Liver (tissue), 8 donors: ENCODE measurements at regions not wholly inside any gene's neighbourhood (a gene's known extent, or its start where the extent isn't known, plus 50 kb on each side); places are given as distances from the start of the nearest gene placed in this dataset.

Experiments
- DNase-seq: peaks from one replicate; pipeline ENCODE4 v3.0.0-alpha.2; 2017; ENCODE audit warnings: low spot score
- H3K27ac ChIP-seq, 2 donors: one replicate each; pipeline ENCODE4 v1.7.0; 2013; ENCODE audit warnings: inconsistent platforms in 2 of 2, low read length in 2 of 2, control low read depth in 1 of 2, low read depth in 1 of 2, mild to moderate bottlenecking in 1 of 2
- H3K27me3 ChIP-seq, 4 donors: one replicate each; pipeline versions ENCODE4 v1.6.1 to v1.7.0; 2013; ENCODE audit warnings: low read length in 3 of 4, inconsistent platforms in 1 of 4, mild to moderate bottlenecking in 1 of 4, moderate library complexity in 1 of 4; ENCODE audit not compliant: control insufficient read depth in 4 of 4, insufficient read depth in 4 of 4
- H3K36me3 ChIP-seq, 4 donors: one replicate each; pipeline versions ENCODE4 v1.6.1 to v1.7.0; 2013; ENCODE audit warnings: low read length in 3 of 4, mild to moderate bottlenecking in 3 of 4, low read depth in 1 of 4, moderate library complexity in 1 of 4; ENCODE audit not compliant: control insufficient read depth in 4 of 4, insufficient read depth in 3 of 4
- H3K4me1 ChIP-seq, 4 donors: one replicate each; pipeline versions ENCODE4 v1.6.1 to v1.7.0; 2013; ENCODE audit warnings: low read length in 3 of 4, mild to moderate bottlenecking in 3 of 4, moderate library complexity in 1 of 4; ENCODE audit not compliant: control insufficient read depth in 4 of 4, insufficient read depth in 4 of 4
- H3K4me3 ChIP-seq, 3 donors: one replicate each; pipeline versions ENCODE4 v1.6.1 to v1.7.0; 2013; ENCODE audit warnings: low read length in 3 of 3, control low read depth in 1 of 3, low read depth in 1 of 3, mild to moderate bottlenecking in 1 of 3
- H3K9ac ChIP-seq, 2 donors: one replicate each; pipeline ENCODE4 v1.7.0; 2013; ENCODE audit warnings: low read length in 2 of 2, mild to moderate bottlenecking in 2 of 2, moderate library complexity in 2 of 2, control low read depth in 1 of 2, low read depth in 1 of 2
- H3K9me3 ChIP-seq, 4 donors: one replicate each; pipeline versions ENCODE4 v1.6.1 to v1.7.0; 2013; ENCODE audit warnings: low read length in 3 of 4; ENCODE audit not compliant: control insufficient read depth in 4 of 4
- EGR1 ChIP-seq, 2 donors: IDR thresholded peaks; 2 replicates each; pipeline ENCODE4 v1.6.1; 2016 to 2018; ENCODE audit warnings: antibody characterized with exemption in 2 of 2, low read depth in 2 of 2
- FOXA1 ChIP-seq: IDR thresholded peaks from 2 replicates; pipeline ENCODE4 v1.6.1; 2016; ENCODE audit warnings: antibody characterized with exemption
- FOXA2 ChIP-seq: IDR thresholded peaks from 2 replicates; pipeline ENCODE4 v1.6.1; 2016; ENCODE audit warnings: antibody characterized with exemption
- GABPA ChIP-seq, 2 donors: IDR thresholded peaks in 1 of 2; conservative IDR thresholded peaks in 1 of 2; 2 replicates each; pipeline ENCODE4 v1.6.1; 2016; ENCODE audit warnings: antibody characterized with exemption in 2 of 2, mild to moderate bottlenecking in 1 of 2, moderate library complexity in 1 of 2
- HNF4A ChIP-seq, 2 donors: conservative IDR thresholded peaks; 2 replicates each; pipeline ENCODE4 v1.6.1; 2016; ENCODE audit warnings: antibody characterized with exemption in 2 of 2, mild to moderate bottlenecking in 2 of 2
- HNF4G ChIP-seq: IDR thresholded peaks from 2 replicates; pipeline ENCODE4 v1.6.1; 2016; ENCODE audit warnings: antibody characterized with exemption
- JUND ChIP-seq, 2 donors: IDR thresholded peaks; 2 replicates each; pipeline ENCODE4 v1.6.1; 2016; ENCODE audit warnings: antibody characterized with exemption in 2 of 2
- NR2F2 ChIP-seq: IDR thresholded peaks from 2 replicates; pipeline ENCODE4 v1.6.1; 2016; ENCODE audit warnings: antibody characterized with exemption
- RAD21 ChIP-seq, 2 donors: IDR thresholded peaks; 2 replicates each; pipeline ENCODE4 v1.6.1; 2016; ENCODE audit warnings: antibody characterized with exemption in 2 of 2, mild to moderate bottlenecking in 2 of 2
- RXRA ChIP-seq, 2 donors: IDR thresholded peaks; 2 replicates each; pipeline ENCODE4 v1.6.1; 2017 to 2018; ENCODE audit warnings: antibody characterized with exemption in 2 of 2, mild to moderate bottlenecking in 1 of 2
- SP1 ChIP-seq: IDR thresholded peaks from 2 replicates; pipeline ENCODE4 v1.6.1; 2018; ENCODE audit warnings: antibody characterized with exemption, mild to moderate bottlenecking
- TAF1 ChIP-seq: conservative IDR thresholded peaks from 2 replicates; pipeline ENCODE4 v1.6.1; 2016; ENCODE audit warnings: antibody characterized with exemption, mild to moderate bottlenecking
- YY1 ChIP-seq: IDR thresholded peaks from 2 replicates; pipeline ENCODE4 v1.6.1; 2016; ENCODE audit warnings: antibody characterized with exemption, mild to moderate bottlenecking
- WGBS: extraction: QIAGEN DNeasy Blood & Tissue Kit; methylation state at CpG from one replicate; pipeline ENCODE4 v1.1.7; 2013; 5-methylcytosine and 5-hydroxymethylcytosine counted together
- TF ChIP-seq, protein P1 (sequence below): IDR thresholded peaks from 2 replicates; pipeline ENCODE4 v1.6.1; 2016; ENCODE audit warnings: antibody characterized with exemption
- TF ChIP-seq, protein P2 (sequence below): fragments of 150-350 bp; IDR thresholded peaks from 2 replicates; pipeline ENCODE4 v1.5.1; 2017; ENCODE audit warnings: improper control_type of control experiment, low read depth, low read length; ENCODE audit not compliant: missing input control
- TF ChIP-seq, protein P3 (sequence below): IDR thresholded peaks from 2 replicates; pipeline ENCODE4 v1.6.1; 2016; ENCODE audit warnings: antibody characterized with exemption
- TF ChIP-seq, protein P4 (sequence below): IDR thresholded peaks from 2 replicates; pipeline ENCODE4 v1.6.1; 2016; ENCODE audit warnings: antibody characterized with exemption, mild to moderate bottlenecking
- TF ChIP-seq, protein P5 (sequence below): IDR thresholded peaks from 2 replicates; pipeline ENCODE4 v1.6.1; 2016; ENCODE audit warnings: antibody characterized with exemption
- donor health status: healthy.
- donor health status: healthy.
- donor health status: healthy.
- donor health status: healthy.
- donor health status: healthy.

DNA sequence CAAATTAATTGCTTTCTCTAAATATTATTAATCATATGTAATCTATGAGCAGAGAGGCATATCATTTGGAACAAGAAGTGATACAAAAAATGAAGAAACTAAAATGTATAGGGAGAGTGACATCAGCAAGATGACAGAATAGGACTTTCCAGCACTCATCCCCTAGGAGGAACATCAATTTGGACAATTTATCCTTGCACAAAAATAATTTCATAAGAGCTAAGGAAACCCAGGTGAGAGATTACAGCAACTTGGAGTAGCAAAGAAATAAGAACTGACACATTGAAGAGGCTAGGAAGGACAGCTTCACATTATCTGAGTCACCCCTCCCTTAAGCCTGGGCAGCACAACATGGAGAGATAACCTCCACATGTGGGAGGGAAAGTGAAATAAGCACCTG lies 347.5 kb downstream of the MAFB start:
- H3K27ac ChIP-seq, result no peak overlapping the region
- H3K36me3 ChIP-seq, result no peaks in the 10 kb centered on the region
- H3K4me3 ChIP-seq, result no peak overlapping the region
- H3K27me3 ChIP-seq, result no peaks in the 10 kb centered on the region
- no peak overlapping the region for H3K9ac ChIP-seq
- H3K9me3 ChIP-seq, result peaks cover 0 to 4% (median 1%) of the 10 kb centered on the region in 4 donors
- DNase-seq, result no peak
- H3K4me1 ChIP-seq, result no peaks in the 10 kb centered on the region
- TF ChIP-seq, protein P1, sequence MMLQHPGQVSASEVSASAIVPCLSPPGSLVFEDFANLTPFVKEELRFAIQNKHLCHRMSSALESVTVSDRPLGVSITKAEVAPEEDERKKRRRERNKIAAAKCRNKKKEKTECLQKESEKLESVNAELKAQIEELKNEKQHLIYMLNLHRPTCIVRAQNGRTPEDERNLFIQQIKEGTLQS, result no peak
- TF ChIP-seq RXRA (IDR thresholded peaks at IDR 0.05), result no peak

DNA sequence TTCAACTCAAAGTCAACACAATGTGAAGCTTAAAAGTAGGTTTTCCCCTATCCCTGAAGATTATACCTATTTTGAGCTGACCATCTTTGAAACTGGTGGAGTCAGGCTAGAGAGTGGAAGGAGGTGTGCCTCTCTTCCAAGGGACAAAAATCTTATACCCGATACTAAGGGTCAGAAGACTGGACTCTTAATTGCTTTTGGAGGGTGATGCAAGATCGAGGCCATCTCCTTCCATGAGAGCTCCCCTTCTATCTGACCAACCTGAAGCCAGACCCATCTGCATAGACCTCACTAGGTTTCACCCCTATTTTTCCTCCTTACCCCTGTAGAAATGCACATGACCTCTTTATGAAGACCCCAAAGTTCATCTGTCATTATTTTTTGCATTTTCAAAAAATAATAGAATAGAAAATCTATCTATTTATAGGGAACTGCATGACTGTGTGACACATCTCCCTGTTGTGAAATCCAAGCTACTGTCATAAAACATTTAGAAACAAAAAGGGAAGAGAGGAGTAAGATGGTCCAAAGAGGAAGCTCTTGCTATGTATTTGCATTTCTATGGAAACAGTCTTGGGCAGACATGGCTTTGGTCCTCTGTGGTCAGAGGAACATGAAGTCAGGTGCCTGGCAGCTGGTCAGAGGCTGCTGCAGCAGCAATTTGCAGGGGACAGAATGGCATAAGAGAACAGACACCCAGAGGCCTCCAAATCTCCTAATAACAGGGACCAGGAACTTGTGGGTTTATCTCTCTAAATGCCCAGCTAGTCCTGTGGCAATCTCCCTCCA lies 349.2 kb downstream of the MAFB start:
- TF ChIP-seq GABPA (IDR thresholded peaks at IDR 0.05 in 1 of 2, conservative IDR thresholded peaks at IDR 0.05 in 1 of 2) (no peak), YY1 (peak; percentile 19), RXRA (IDR thresholded peaks at IDR 0.05) (peak in 1 of 2 donors; percentile 4), TAF1 (no peak), FOXA2 (no peak)
- Histone ChIP-seq H3K9ac (no peak overlapping the region), H3K27me3 (no peaks in the 10 kb centered on the region), H3K4me1 (no peaks in the 10 kb centered on the region), H3K9me3 (peaks cover 0 to 4% (median 1%) of the 10 kb centered on the region in 4 donors), H3K27ac (no peak overlapping the region), H3K4me3 (no peak overlapping the region), H3K36me3 (no peaks in the 10 kb centered on the region)
- no peak for DNase-seq
- WGBS, result 86% methylated on average over 2 of the region's 2 CpGs

DNA sequence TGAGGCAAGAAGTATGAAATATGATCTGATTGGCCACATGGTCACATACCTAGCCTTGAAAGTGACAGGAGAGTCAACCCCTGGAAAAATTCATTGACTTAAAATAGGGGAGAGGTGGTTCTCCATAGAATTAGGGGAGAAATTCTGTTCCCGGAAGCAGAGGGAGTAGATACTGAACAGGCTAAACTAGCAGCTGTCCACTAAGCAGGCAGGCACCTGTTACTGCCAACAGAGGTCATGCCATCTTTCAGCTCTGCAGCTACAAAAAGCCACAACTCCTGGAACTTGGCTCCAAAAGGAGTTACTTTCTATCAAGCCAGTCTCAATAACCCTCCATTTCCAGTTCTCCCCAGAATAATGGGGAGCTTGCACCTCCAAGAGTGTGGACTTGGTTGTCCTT lies 352.5 kb downstream of the MAFB start:
- TF ChIP-seq FOXA2, result no peak
- TF ChIP-seq, protein P2, sequence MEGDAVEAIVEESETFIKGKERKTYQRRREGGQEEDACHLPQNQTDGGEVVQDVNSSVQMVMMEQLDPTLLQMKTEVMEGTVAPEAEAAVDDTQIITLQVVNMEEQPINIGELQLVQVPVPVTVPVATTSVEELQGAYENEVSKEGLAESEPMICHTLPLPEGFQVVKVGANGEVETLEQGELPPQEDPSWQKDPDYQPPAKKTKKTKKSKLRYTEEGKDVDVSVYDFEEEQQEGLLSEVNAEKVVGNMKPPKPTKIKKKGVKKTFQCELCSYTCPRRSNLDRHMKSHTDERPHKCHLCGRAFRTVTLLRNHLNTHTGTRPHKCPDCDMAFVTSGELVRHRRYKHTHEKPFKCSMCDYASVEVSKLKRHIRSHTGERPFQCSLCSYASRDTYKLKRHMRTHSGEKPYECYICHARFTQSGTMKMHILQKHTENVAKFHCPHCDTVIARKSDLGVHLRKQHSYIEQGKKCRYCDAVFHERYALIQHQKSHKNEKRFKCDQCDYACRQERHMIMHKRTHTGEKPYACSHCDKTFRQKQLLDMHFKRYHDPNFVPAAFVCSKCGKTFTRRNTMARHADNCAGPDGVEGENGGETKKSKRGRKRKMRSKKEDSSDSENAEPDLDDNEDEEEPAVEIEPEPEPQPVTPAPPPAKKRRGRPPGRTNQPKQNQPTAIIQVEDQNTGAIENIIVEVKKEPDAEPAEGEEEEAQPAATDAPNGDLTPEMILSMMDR, result no peak
- TF ChIP-seq, protein P3, sequence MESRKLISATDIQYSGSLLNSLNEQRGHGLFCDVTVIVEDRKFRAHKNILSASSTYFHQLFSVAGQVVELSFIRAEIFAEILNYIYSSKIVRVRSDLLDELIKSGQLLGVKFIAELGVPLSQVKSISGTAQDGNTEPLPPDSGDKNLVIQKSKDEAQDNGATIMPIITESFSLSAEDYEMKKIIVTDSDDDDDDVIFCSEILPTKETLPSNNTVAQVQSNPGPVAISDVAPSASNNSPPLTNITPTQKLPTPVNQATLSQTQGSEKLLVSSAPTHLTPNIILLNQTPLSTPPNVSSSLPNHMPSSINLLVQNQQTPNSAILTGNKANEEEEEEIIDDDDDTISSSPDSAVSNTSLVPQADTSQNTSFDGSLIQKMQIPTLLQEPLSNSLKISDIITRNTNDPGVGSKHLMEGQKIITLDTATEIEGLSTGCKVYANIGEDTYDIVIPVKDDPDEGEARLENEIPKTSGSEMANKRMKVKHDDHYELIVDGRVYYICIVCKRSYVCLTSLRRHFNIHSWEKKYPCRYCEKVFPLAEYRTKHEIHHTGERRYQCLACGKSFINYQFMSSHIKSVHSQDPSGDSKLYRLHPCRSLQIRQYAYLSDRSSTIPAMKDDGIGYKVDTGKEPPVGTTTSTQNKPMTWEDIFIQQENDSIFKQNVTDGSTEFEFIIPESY, result no peak
- TF ChIP-seq, protein P1, result no peak
- TF ChIP-seq YY1, result no peak
- no peak for TF ChIP-seq GABPA (IDR thresholded peaks at IDR 0.05 in 1 of 2, conservative IDR thresholded peaks at IDR 0.05 in 1 of 2)
- TF ChIP-seq EGR1 (IDR thresholded peaks at IDR 0.05; ENCODE audit: low read depth in 2 of 2), result no peak
- TF ChIP-seq RAD21 (IDR thresholded peaks at IDR 0.05), result no peak
- no peak for TF ChIP-seq HNF4G
- TF ChIP-seq RXRA (IDR thresholded peaks at IDR 0.05), result no peak
- no peak for TF ChIP-seq NR2F2
- no peak for TF ChIP-seq FOXA1
- TF ChIP-seq, protein P4, sequence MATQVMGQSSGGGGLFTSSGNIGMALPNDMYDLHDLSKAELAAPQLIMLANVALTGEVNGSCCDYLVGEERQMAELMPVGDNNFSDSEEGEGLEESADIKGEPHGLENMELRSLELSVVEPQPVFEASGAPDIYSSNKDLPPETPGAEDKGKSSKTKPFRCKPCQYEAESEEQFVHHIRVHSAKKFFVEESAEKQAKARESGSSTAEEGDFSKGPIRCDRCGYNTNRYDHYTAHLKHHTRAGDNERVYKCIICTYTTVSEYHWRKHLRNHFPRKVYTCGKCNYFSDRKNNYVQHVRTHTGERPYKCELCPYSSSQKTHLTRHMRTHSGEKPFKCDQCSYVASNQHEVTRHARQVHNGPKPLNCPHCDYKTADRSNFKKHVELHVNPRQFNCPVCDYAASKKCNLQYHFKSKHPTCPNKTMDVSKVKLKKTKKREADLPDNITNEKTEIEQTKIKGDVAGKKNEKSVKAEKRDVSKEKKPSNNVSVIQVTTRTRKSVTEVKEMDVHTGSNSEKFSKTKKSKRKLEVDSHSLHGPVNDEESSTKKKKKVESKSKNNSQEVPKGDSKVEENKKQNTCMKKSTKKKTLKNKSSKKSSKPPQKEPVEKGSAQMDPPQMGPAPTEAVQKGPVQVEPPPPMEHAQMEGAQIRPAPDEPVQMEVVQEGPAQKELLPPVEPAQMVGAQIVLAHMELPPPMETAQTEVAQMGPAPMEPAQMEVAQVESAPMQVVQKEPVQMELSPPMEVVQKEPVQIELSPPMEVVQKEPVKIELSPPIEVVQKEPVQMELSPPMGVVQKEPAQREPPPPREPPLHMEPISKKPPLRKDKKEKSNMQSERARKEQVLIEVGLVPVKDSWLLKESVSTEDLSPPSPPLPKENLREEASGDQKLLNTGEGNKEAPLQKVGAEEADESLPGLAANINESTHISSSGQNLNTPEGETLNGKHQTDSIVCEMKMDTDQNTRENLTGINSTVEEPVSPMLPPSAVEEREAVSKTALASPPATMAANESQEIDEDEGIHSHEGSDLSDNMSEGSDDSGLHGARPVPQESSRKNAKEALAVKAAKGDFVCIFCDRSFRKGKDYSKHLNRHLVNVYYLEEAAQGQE, result no peak
- no peak for TF ChIP-seq TAF1
- no peak for TF ChIP-seq JUND (IDR thresholded peaks at IDR 0.05)
- no peak for TF ChIP-seq HNF4A (conservative IDR thresholded peaks at IDR 0.05)
- TF ChIP-seq SP1, result no peak
- TF ChIP-seq, protein P5, sequence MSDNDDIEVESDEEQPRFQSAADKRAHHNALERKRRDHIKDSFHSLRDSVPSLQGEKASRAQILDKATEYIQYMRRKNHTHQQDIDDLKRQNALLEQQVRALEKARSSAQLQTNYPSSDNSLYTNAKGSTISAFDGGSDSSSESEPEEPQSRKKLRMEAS, result no peak
- Histone ChIP-seq H3K9ac (no peak overlapping the region), H3K36me3 (no peaks in the 10 kb centered on the region), H3K27me3 (no peaks in the 10 kb centered on the region), H3K4me3 (no peak overlapping the region), H3K4me1 (no peaks in the 10 kb centered on the region), H3K27ac (no peak overlapping the region), H3K9me3 (no peaks in the 10 kb centered on the region)
- 94% methylated on average over 1 of the region's 1 CpG for WGBS
- no peak for DNase-seq
